ENCODE measurements at regions not wholly inside any gene's neighbourhood (a gene's known extent, or its start where the extent isn't known, plus 50 kb on each side); places are given as distances from the start of the nearest gene placed in this dataset.

- Mint-ChIP-seq H3K27ac (no peak overlapping the region), H3K4me1 (peaks cover 8% of the 10 kb centered on the region), H3K9me3 (ENCODE audit: insufficient read depth) (no peaks in the 10 kb centered on the region), H3K4me3 (no peak overlapping the region), H3K27me3 (no peaks in the 10 kb centered on the region)
- no peak overlapping the region for H3K9ac ChIP-seq (ENCODE audit: low read length)
- H3K9me3 ChIP-seq (ENCODE audit: control extremely low read depth in 1 of 3, control insufficient read depth in 2 of 3, insufficient read depth in 1 of 3, low read length in 2 of 3) = no peaks in the 10 kb centered on the region
- ChIA-PET CTCF (no interaction called here), POLR2A (no interaction called here)
- ATAC-seq (ENCODE audit: low read depth) (no peak), DNase-seq (no peak)
- H3K4me1 ChIP-seq (ENCODE audit: control insufficient read depth in 2 of 2, insufficient read depth in 2 of 2, low read length in 2 of 2) = peaks cover 5 to 6% of the 10 kb centered on the region in 2 donors
- no peaks in the 10 kb centered on the region for H3K36me3 ChIP-seq (replicated peaks in 1 of 2; ENCODE audit: control extremely low read depth in 1 of 2, control insufficient read depth in 1 of 2, extremely low read depth in 1 of 2, insufficient read depth in 2 of 2, low read length in 1 of 2)
- no peak for TF ChIP-seq EZH2 (IDR thresholded peaks at IDR 0.05; ENCODE audit: borderline replicate concordance, insufficient read depth, low read depth, low read length, poor library complexity, severe bottlenecking)
- no peak for TF ChIP-seq CTCF (IDR thresholded peaks at IDR 0.05)
- no peaks in the 10 kb centered on the region for H4K20me1 ChIP-seq (ENCODE audit: control insufficient read depth, insufficient read depth, low read length, poor library complexity, severe bottlenecking)
- H3K79me2 ChIP-seq (ENCODE audit: control insufficient read depth, insufficient read depth, low read length) = no peaks in the 10 kb centered on the region
- no peak overlapping the region for H3K4me2 ChIP-seq (replicated peaks; ENCODE audit: low read depth, low read length, poor library complexity, severe bottlenecking)
- no peak overlapping the region for H2AFZ ChIP-seq (ENCODE audit: insufficient read depth, low read depth, low read length, poor library complexity, severe bottlenecking)
- no peaks in the 10 kb centered on the region for H3K27me3 ChIP-seq (replicated peaks in 1 of 4; ENCODE audit: control extremely low read depth in 1 of 4, control insufficient read depth in 3 of 4, insufficient read depth in 4 of 4, low read length in 3 of 4)
- no peak overlapping the region for H3K4me3 ChIP-seq (ENCODE audit: control extremely low read depth in 1 of 5, extremely low read depth in 1 of 5, insufficient read depth in 1 of 5, low read depth in 2 of 5, low read length in 4 of 5)
- H3K27ac ChIP-seq (ENCODE audit: low read length in 2 of 2) = no peak overlapping the region
- intact Hi-C loops (cut with micrococcal nuclease) = no loop called here
Observed at GRCh38 chr15:67935244-67935643, 95.4 kb upstream of the RNU6-1 start.

GRCh38 chr15:67936258-67936657 is 96.4 kb upstream of the RNU6-1 start:
- DNase-seq (no peak), ATAC-seq (ENCODE audit: low read depth) (no peak)
- intact Hi-C loops (cut with micrococcal nuclease) = no loop called here
- no peak overlapping the region for H3K4me2 ChIP-seq (replicated peaks; ENCODE audit: low read depth, low read length, poor library complexity, severe bottlenecking)
- no peak overlapping the region for H3K27ac ChIP-seq (ENCODE audit: low read length in 2 of 2)
- peaks cover 5 to 6% of the 10 kb centered on the region in 2 donors for H3K4me1 ChIP-seq (ENCODE audit: control insufficient read depth in 2 of 2, insufficient read depth in 2 of 2, low read length in 2 of 2)
- no peaks in the 10 kb centered on the region for H3K36me3 ChIP-seq (replicated peaks in 1 of 2; ENCODE audit: control extremely low read depth in 1 of 2, control insufficient read depth in 1 of 2, extremely low read depth in 1 of 2, insufficient read depth in 2 of 2, low read length in 1 of 2)
- no peaks in the 10 kb centered on the region for H4K20me1 ChIP-seq (ENCODE audit: control insufficient read depth, insufficient read depth, low read length, poor library complexity, severe bottlenecking)
- no peaks in the 10 kb centered on the region for H3K9me3 ChIP-seq (ENCODE audit: control extremely low read depth in 1 of 3, control insufficient read depth in 2 of 3, insufficient read depth in 1 of 3, low read length in 2 of 3)
- H3K4me3 ChIP-seq (ENCODE audit: control extremely low read depth in 1 of 5, extremely low read depth in 1 of 5, insufficient read depth in 1 of 5, low read depth in 2 of 5, low read length in 4 of 5) = no peak overlapping the region
- no peak overlapping the region for H3K27ac Mint-ChIP-seq
- TF ChIP-seq CTCF (IDR thresholded peaks at IDR 0.05) (no peak), EZH2 (IDR thresholded peaks at IDR 0.05; ENCODE audit: borderline replicate concordance, insufficient read depth, low read depth, low read length, poor library complexity, severe bottlenecking) (no peak)
- CTCF ChIA-PET = no interaction called here
- POLR2A ChIA-PET = no interaction called here
- no peaks in the 10 kb centered on the region for H3K79me2 ChIP-seq (ENCODE audit: control insufficient read depth, insufficient read depth, low read length)
- no peak overlapping the region for H3K9ac ChIP-seq (ENCODE audit: low read length)
- WGBS (ENCODE audit: insufficient coverage) = 92% methylated on average over 5 of the region's 5 CpGs
- H3K27me3 ChIP-seq (replicated peaks in 1 of 4; ENCODE audit: control extremely low read depth in 1 of 4, control insufficient read depth in 3 of 4, insufficient read depth in 4 of 4, low read length in 3 of 4) = no peaks in the 10 kb centered on the region
- H2AFZ ChIP-seq (ENCODE audit: insufficient read depth, low read depth, low read length, poor library complexity, severe bottlenecking) = no peak overlapping the region
- no peak overlapping the region for H3K4me3 Mint-ChIP-seq
- H3K4me1 Mint-ChIP-seq = peaks cover 8% of the 10 kb centered on the region
- H3K9me3 Mint-ChIP-seq (ENCODE audit: insufficient read depth) = no peaks in the 10 kb centered on the region
- no peaks in the 10 kb centered on the region for H3K27me3 Mint-ChIP-seq
